Heart left ventricle (tissue), 13 donors: ENCODE measurements at regions not wholly inside any gene's neighbourhood (a gene's known extent, or its start where the extent isn't known, plus 50 kb on each side); places are given as distances from the start of the nearest gene placed in this dataset.
"Not testable (repeated sequence)": the region's sequence is repeated elsewhere in the genome, so short reads cannot be mapped to it uniquely, and the experiment has no call there.

Experiments used
- CTCF ChIP-seq, 12 donors: fragments of 200-600 bp; sonication (generic) in 4 of 12; IDR thresholded peaks; one replicate each; pipeline versions ENCODE4 v1.5.0 to v1.8.0; 2018 to 2022; ENCODE audit warnings: antibody characterized with exemption in 12 of 12, mild to moderate bottlenecking in 5 of 12
- POLR2A ChIP-seq, 2 donors: fragments of 450-650 bp; IDR thresholded peaks; one replicate each; pipeline ENCODE4 v1.6.1; 2017; ENCODE audit warnings: antibody characterized with exemption in 2 of 2, mild to moderate bottlenecking in 2 of 2, moderate library complexity in 2 of 2
- donor health status: ischemic (EF 13 %, LVEDD 7.1; RV severe dilation, severe dysfunction).
- donor health status: DM: no; HTN: yes; CAD: no.
- donor health status: DM: no; HTN: no; CAD: no.
- donor health status: ischemic (EF 25% LVEDD 6.9; RV normal size, moderate dysfunction).
- donor health status: ischemic (EF 25% LVEDD 5.7; RV mildly dilated, moderate dysfunction).
- donor health status: ischemic (EF 35%, LVEDD 5.7; RV mildly dilated, moderate dysfunction).
- donor health status: nonischemic (EF 11% LVEDD 7.7; RV severe dilation, severe dysfunction).
- donor health status: DM: yes; HTN: yes; CAD: no.
- donor health status: PGD.
- donor health status: ischemic (EF 29% LVEDD 5.4; RV normal size, mild dysfunction).
- donor health status: nonischemic (EF 23%, LVEDD 6.1; RV moderate dilation, normal function).

- not testable (repeated sequence) for TF ChIP-seq CTCF, POLR2A (IDR thresholded peaks at IDR 0.05)
Observed at GRCh38 chr4:125651707-125652357, 337.1 kb downstream of the FAT4 start.
